GM12801 (cell line): ENCODE measurements at regions not wholly inside any gene's neighbourhood (a gene's known extent, or its start where the extent isn't known, plus 50 kb on each side); places are given as distances from the start of the nearest gene placed in this dataset.

Source experiments
- TF ChIP-seq, protein P1 (sequence below): IDR thresholded peaks from one replicate; pipeline ENCODE4 v1.5.1; 2011; ENCODE audit warnings: control low read depth; ENCODE audit not compliant: insufficient read length; ENCODE audit errors: extremely low read depth

DNA sequence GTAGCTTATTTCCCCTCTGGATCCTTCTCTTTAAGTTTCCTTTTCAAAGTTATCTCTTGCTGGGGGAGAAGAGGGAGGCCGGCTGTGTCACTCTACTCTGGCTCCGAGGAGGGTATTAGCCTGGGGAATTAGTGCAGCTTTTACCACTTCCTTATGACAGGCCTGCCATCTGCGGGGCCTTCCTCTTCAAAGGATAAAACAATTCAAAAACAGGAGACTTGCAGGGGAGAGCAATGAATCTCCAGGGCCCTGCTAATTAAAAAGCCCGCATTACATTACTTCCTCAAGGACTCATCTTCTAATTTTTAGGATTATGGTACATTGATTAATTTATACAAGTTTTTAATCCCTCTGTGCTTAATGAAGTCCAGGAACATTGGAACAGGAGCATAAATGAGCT is 190.9 kb upstream of the CDH5 start:
- TF ChIP-seq, protein P1, sequence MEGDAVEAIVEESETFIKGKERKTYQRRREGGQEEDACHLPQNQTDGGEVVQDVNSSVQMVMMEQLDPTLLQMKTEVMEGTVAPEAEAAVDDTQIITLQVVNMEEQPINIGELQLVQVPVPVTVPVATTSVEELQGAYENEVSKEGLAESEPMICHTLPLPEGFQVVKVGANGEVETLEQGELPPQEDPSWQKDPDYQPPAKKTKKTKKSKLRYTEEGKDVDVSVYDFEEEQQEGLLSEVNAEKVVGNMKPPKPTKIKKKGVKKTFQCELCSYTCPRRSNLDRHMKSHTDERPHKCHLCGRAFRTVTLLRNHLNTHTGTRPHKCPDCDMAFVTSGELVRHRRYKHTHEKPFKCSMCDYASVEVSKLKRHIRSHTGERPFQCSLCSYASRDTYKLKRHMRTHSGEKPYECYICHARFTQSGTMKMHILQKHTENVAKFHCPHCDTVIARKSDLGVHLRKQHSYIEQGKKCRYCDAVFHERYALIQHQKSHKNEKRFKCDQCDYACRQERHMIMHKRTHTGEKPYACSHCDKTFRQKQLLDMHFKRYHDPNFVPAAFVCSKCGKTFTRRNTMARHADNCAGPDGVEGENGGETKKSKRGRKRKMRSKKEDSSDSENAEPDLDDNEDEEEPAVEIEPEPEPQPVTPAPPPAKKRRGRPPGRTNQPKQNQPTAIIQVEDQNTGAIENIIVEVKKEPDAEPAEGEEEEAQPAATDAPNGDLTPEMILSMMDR, result no peak

DNA sequence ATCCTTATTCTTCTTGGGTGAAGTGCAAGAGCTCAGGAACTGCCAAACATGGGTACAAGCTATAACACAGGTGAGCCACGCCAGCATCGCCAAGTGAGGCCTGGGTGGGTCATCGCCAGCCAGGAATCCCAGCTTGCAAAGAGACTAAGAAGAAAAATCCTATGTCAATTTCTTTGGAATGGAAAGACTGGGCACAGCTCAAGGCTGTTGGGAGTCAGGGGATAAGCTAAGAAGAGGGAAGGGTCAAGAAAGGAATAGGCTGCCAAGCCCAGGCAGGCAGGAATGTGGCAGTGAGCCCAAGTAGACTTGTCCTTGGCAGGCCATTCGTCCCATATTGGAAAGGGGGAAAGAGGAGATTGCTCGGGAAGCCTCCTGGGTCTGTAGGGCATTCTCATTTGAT is 191.4 kb upstream of the CDH5 start:
- TF ChIP-seq, protein P1, result no peak

DNA sequence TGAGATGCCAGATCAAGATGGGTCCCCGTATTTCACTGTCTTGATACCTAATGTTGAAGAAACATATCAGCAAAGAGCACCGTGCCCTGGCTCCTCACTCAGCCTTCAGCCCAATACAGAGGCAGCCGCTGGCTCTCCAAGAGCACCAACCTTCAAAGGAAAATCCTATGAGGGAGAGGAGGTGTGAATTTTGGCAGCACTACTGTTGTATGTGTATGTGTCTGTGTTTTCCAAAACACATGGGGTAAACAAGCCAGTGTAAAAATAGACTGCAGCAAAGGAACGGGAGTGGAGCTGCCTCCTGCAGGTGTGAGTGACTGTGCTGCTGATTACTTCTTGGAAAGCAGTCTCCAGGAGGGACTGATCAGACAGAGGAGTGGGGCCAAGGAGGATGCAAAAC is 194.0 kb upstream of the CDH5 start:
- TF ChIP-seq, protein P1, result no peak

DNA sequence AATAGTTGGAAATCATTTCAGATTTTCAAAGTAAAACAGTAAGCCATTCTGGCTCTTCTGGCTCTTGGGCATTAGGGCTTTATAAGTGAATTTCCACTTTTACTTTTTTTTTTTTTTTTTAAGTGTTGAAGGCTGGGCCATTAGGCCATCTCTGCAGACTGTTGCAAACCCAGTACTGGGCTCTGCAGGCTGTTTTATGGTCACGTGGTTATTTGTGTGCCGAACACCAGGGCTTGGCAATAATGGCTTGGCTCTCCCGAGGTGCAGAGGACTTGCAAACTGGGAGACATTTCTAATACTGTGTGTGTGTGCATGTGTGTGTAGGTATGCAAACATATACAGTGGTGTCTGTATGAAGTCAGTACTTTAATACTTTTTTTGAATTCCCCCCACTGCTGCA is 194.9 kb upstream of the CDH5 start:
- TF ChIP-seq, protein P1, result no peak

DNA sequence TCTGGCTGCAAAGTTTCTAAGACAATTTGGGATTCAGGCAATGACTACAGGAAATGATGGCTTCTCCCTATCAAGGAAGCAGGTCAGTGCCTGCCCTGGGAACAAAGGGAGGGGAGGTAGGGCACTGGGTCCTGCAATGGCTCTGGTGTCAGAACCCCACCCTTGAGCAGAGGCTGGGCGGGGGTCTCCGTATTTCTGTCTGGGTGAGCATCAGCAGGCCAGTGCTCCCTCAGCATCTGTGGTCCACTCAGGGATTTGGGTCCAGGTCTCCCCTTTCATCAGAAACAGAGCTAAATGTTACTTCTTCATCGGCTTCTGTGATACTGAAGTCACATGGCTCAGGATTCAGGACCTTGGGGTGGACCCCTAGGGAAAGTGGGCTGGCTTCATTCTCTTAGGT is 195.5 kb upstream of the CDH5 start:
- TF ChIP-seq, protein P1, result no peak

DNA sequence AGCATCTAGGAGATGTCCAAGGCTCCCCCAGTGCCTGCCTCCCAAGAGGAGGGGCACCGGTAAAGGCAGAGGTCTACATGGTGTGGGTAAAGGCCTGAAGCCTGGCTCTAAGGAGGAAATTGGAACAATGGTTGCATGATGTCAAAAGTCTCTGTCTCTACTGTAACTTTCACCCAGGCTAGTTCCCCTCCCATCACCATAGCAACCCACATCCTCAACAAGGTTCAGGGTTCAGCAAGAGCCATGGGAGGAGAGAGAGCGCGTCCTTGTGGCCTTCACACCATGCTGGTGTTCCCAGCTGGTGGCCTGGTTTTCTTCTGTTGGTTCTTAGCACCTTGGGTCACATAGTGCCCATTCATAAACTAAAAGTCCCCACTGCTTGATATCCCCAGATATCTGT is 196.7 kb upstream of the CDH5 start:
- TF ChIP-seq, protein P1, result no peak

DNA sequence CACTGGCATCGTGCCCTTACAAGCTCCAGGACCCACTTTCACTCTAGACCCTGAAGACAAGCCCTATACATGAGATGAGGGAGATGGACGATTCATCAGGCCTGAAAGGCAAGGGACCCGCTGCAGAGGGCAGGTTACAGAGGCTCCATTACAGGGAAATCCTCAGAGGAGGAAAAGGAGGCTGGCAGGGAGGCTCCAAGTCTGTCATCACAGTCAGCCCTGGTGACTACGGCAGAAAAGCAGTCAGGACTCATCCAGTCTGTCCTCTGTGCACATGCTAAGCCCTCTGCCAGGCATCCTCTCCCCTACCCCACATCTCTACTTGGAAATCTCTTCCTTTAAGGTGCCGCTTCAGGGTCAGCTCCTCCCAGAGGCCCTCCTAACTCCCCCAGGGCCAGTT is 197.7 kb upstream of the CDH5 start:
- TF ChIP-seq, protein P1, result no peak
